22Rv1 (cell line): ENCODE measurements at regions not wholly inside any gene's neighbourhood (a gene's known extent, or its start where the extent isn't known, plus 50 kb on each side); places are given as distances from the start of the nearest gene placed in this dataset.

Source experiments
- ZFX ChIP-seq: fragments of 450-650 bp; IDR thresholded peaks from 2 replicates; pipeline ENCODE4 v1.6.1; 2017; ENCODE audit warnings: antibody characterized with exemption, borderline replicate concordance
- TF ChIP-seq, protein P1 (sequence below): fragments of 450-650 bp; IDR thresholded peaks from 2 replicates; pipeline ENCODE4 v1.5.1; 2017; ENCODE audit warnings: mild to moderate bottlenecking

DNA sequence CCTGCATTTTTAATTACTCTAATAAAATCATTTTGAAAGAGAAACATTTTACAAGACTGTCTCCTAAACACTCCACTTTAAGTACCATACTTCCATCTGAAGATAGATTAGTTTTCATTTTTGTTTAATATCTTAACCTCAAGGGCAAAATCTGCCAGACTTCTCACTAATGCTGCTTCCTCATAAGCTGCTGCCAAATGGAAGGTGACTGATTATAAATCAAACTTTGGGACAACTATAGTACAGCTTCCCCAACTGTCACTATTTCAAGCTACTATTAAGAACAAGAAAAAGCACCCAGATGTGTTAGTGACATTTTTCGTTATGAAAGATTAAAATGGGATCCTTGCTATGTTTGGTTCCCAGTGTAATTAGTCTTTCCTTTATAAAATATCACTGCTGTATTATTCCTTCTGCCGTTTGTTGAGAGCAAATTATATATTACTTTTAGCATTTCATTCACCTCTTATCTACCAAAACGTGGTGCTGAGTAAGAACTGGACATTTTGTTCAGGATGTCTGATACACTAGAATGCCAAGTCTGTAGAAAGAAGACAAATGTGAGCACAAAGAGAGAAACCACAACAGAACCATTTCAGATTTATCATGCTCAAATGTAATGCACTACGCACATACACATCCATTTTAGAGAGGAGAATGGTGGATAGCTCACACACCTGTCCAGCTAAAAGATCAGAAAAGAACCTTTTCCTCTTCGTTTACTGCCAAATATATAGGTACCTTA is 312.2 kb upstream of the C11orf87 start:
- TF ChIP-seq, protein P1, sequence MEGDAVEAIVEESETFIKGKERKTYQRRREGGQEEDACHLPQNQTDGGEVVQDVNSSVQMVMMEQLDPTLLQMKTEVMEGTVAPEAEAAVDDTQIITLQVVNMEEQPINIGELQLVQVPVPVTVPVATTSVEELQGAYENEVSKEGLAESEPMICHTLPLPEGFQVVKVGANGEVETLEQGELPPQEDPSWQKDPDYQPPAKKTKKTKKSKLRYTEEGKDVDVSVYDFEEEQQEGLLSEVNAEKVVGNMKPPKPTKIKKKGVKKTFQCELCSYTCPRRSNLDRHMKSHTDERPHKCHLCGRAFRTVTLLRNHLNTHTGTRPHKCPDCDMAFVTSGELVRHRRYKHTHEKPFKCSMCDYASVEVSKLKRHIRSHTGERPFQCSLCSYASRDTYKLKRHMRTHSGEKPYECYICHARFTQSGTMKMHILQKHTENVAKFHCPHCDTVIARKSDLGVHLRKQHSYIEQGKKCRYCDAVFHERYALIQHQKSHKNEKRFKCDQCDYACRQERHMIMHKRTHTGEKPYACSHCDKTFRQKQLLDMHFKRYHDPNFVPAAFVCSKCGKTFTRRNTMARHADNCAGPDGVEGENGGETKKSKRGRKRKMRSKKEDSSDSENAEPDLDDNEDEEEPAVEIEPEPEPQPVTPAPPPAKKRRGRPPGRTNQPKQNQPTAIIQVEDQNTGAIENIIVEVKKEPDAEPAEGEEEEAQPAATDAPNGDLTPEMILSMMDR: no peak
- TF ChIP-seq ZFX: no peak
